Uterus (tissue), 3 donors: ENCODE measurements at regions not wholly inside any gene's neighbourhood (a gene's known extent, or its start where the extent isn't known, plus 50 kb on each side); places are given as distances from the start of the nearest gene placed in this dataset.

Source experiments
- DNase-seq, 2 donors: peaks; one replicate each; pipeline ENCODE4 v3.0.0-alpha.2; 2019 to 2020
- H3K27ac ChIP-seq, 2 donors: fragments of 200-600 bp; sonication (generic); 1 replicate in 1 of 2; 2 replicates in 1 of 2; pipeline ENCODE4 v1.5.1; 2016 to 2018
- H3K27me3 ChIP-seq, 2 donors: fragments of 200-600 bp; sonication (generic); one replicate each; pipeline ENCODE4 v1.5.1; 2018 to 2019; ENCODE audit warnings: control low read depth in 1 of 2
- H3K36me3 ChIP-seq, 2 donors: fragments of 200-600 bp; sonication (generic); one replicate each; pipeline ENCODE4 v1.5.1; 2019; ENCODE audit warnings: control low read depth in 1 of 2
- H3K4me1 ChIP-seq, 2 donors: fragments of 200-600 bp; sonication (generic); one replicate each; pipeline ENCODE4 v1.5.1; 2018 to 2019; ENCODE audit warnings: control low read depth in 1 of 2
- H3K4me3 ChIP-seq, 2 donors: fragments of 200-600 bp; sonication (generic); 1 replicate in 1 of 2; 2 replicates in 1 of 2; pipeline ENCODE4 v1.5.1; 2018 to 2019; ENCODE audit warnings: mild to moderate bottlenecking in 1 of 2
- H3K9me3 ChIP-seq, 2 donors: fragments of 200-600 bp; sonication (generic); one replicate each; pipeline ENCODE4 v1.5.1; 2019; ENCODE audit warnings: control low read depth in 1 of 2
- POLR2A ChIP-seq, 2 donors: fragments of 450-650 bp; IDR thresholded peaks; one replicate each; pipeline ENCODE4 v1.6.1; 2016; ENCODE audit warnings: antibody characterized with exemption in 2 of 2, mild to moderate bottlenecking in 1 of 2, moderate library complexity in 1 of 2
- intact Hi-C: fragments of 100-400 bp; cut with DNase I; formaldehyde crosslinking; loops from one replicate; pipeline ENCODE4 v1.15.1; 2023; ENCODE audit warnings: low total_unique reads
- TF ChIP-seq, protein P1 (sequence below), 4 experiments: fragments of 200-600 bp in 2 of 4; fragments of 450-650 bp in 2 of 4; sonication (generic) in 2 of 4; IDR thresholded peaks; one replicate each; pipeline ENCODE4 v1.5.1; 2016 to 2019; ENCODE audit warnings: antibody characterized with exemption in 4 of 4, mild to moderate bottlenecking in 2 of 4, moderate library complexity in 1 of 4
- donor health status: DM: yes; HTN: yes; CAD: no.

DNA sequence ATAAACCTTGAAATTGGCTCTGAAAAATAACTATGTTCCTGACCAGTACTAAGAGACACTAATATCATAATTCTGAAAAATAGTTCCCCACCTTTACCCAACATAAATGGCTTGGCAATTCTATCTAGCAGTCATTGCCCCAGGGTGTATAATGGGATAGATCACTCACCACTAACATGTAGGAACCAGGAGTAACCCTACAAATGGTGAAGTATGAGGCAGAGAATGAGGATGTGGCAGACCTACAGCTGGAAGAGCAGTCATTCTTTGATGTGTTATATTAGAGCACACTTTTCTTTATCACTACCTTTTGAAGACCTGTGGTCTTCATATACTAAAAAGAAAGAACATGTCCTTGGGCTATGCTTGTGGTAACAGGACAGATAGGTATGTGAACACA is 136.5 kb upstream of the SYNDIG1 start:
- Histone ChIP-seq H3K9me3 (no peaks in the 10 kb centered on the region), H3K4me1 (no peaks in the 10 kb centered on the region), H3K27ac (no peak overlapping the region), H3K4me3 (no peak overlapping the region), H3K27me3 (no peaks in the 10 kb centered on the region), H3K36me3 (no peaks in the 10 kb centered on the region)
- intact Hi-C loops, result no loop called here
- DNase-seq, result no peak
- TF ChIP-seq POLR2A (IDR thresholded peaks at IDR 0.05), result no peak
- TF ChIP-seq, protein P1, sequence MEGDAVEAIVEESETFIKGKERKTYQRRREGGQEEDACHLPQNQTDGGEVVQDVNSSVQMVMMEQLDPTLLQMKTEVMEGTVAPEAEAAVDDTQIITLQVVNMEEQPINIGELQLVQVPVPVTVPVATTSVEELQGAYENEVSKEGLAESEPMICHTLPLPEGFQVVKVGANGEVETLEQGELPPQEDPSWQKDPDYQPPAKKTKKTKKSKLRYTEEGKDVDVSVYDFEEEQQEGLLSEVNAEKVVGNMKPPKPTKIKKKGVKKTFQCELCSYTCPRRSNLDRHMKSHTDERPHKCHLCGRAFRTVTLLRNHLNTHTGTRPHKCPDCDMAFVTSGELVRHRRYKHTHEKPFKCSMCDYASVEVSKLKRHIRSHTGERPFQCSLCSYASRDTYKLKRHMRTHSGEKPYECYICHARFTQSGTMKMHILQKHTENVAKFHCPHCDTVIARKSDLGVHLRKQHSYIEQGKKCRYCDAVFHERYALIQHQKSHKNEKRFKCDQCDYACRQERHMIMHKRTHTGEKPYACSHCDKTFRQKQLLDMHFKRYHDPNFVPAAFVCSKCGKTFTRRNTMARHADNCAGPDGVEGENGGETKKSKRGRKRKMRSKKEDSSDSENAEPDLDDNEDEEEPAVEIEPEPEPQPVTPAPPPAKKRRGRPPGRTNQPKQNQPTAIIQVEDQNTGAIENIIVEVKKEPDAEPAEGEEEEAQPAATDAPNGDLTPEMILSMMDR (IDR thresholded peaks at IDR 0.05), result no peak

DNA sequence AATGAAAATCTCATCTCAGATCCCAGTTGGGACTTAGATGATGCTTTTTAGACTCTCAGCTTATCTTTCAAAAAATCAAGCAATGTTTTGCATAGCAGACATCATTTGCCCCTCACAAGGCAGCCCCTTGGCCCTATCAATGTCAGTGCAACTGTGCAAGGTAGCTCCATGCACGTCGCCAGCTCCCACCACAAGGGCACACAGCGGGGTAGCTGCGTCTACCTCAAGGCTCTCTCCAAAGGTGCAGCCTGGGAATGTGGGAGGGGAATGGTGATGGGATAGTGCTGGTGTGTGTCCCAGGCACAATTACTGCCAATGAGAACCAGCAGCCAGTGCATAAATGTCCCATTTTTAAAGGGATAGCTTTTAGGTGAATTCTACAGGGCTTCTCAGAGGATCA is 137.5 kb upstream of the SYNDIG1 start:
- Histone ChIP-seq H3K36me3 (no peaks in the 10 kb centered on the region), H3K27me3 (no peaks in the 10 kb centered on the region), H3K9me3 (no peaks in the 10 kb centered on the region), H3K4me3 (no peak overlapping the region), H3K4me1 (no peaks in the 10 kb centered on the region), H3K27ac (no peak overlapping the region)
- TF ChIP-seq, protein P1 (IDR thresholded peaks at IDR 0.05), result no peak
- no peak for TF ChIP-seq POLR2A (IDR thresholded peaks at IDR 0.05)
- DNase-seq, result no peak
- intact Hi-C loops, result no loop called here

DNA sequence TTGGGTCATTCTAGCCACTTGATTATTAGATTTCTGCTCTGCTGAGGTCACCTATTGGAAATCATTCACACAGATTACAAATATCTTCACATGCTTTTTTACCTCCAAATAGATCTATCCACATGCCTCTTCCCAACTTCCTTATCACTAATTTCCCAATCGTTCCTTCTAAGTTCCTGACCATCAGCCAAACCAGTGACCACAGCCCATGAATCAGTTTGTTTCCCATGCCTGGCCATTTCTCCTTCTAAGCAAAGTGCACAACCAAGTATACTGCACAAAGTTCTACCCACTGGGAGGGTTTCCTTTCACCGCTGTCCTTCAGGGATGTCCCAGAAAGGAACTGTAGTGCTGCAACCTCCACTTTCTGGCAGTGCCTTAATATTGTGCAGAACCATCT is 140.5 kb upstream of the SYNDIG1 start:
- Histone ChIP-seq H3K9me3 (no peaks in the 10 kb centered on the region), H3K4me3 (no peak overlapping the region), H3K27me3 (no peaks in the 10 kb centered on the region), H3K4me1 (no peaks in the 10 kb centered on the region), H3K36me3 (no peaks in the 10 kb centered on the region), H3K27ac (no peak overlapping the region)
- DNase-seq, result no peak
- intact Hi-C loops, result no loop called here
- TF ChIP-seq POLR2A (IDR thresholded peaks at IDR 0.05), result no peak
- TF ChIP-seq, protein P1 (IDR thresholded peaks at IDR 0.05), result no peak

DNA sequence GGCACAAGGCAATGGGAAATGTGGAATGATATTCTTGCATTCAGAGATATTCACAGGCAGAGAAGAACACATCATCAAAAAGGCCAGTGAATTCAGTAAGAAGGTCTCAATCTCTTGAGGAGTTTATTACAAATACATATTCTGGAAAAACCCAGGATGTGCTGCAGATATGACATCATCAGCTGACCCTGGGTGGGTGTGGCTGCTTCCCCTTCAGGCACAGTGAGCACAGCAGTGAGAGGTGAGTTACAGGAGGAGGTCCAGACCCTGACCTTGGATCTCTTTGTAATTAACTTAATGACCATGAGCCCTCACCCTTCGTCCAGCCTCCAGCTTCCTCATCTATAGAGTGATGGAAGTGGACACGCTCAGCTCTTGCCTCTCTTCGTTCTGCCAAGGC is 147.5 kb upstream of the SYNDIG1 start:
- DNase-seq, result no peak
- H3K4me3 ChIP-seq, result no peak overlapping the region
- intact Hi-C loops, result no loop called here
- H3K27ac ChIP-seq, result no peak overlapping the region
- H3K9me3 ChIP-seq, result no peaks in the 10 kb centered on the region
- no peaks in the 10 kb centered on the region for H3K27me3 ChIP-seq
- H3K4me1 ChIP-seq, result no peaks in the 10 kb centered on the region
- TF ChIP-seq, protein P1 (IDR thresholded peaks at IDR 0.05), result no peak
- TF ChIP-seq POLR2A (IDR thresholded peaks at IDR 0.05), result no peak
- no peaks in the 10 kb centered on the region for H3K36me3 ChIP-seq

DNA sequence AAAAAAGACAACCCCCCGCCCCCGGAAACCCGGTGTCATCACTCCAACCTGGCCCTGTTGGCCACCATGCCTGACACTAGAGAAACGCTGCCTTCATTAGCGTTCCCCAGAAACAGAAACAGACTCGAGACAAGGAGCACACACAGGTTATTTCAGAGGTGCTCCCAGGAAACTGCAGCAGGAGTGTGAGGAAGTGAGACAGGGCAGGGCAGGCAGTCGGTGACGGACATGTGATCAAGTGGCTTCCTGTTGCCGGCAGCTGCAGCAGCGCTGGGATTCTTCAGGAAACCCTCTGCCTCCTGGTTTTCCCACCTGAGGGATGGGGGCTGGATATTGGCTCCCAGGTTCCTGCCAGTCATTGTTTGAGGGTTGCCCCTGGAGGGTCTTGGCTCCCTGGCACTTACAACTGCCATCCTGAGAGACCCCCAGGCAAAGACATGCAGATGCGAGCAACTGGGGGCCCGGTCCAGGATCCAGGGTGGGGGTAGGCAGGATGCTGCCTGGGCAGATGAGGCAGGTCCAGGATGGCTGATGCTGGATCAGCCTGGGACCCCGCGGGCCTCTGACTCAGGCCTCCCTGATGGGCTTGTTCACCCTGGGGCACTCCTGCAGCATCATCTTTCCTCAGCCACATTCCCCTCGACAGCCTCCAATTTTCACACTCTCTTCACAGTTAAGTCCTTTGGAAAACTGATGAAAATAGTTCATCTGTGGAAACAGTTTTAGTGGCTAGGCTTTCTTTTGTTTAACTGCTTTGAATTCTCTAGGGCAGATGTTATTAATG is 150.7 kb upstream of the SYNDIG1 start:
- H3K9me3 ChIP-seq, result no peaks in the 10 kb centered on the region
- TF ChIP-seq POLR2A (IDR thresholded peaks at IDR 0.05), result no peak
- TF ChIP-seq, protein P1 (IDR thresholded peaks at IDR 0.05), result no peak
- H3K4me1 ChIP-seq, result no peaks in the 10 kb centered on the region
- no peaks in the 10 kb centered on the region for H3K36me3 ChIP-seq
- H3K27ac ChIP-seq, result no peak overlapping the region
- intact Hi-C loops, result no loop called here
- no peak for DNase-seq
- H3K4me3 ChIP-seq, result no peak overlapping the region
- H3K27me3 ChIP-seq, result no peaks in the 10 kb centered on the region
